ENCODE measurements at regions not wholly inside any gene's neighbourhood (a gene's known extent, or its start where the extent isn't known, plus 50 kb on each side); places are given as distances from the start of the nearest gene placed in this dataset.

GRCh38 chr3:105923140-105923539, 54.3 kb upstream of the CBLB start:
- ChIA-PET POLR2A (no interaction called here), CTCF (no interaction called here)
- Histone ChIP-seq H3K9ac (no peak overlapping the region), H3K79me2 (ENCODE audit: insufficient read depth) (no peaks in the 10 kb centered on the region), H3K4me3 (ENCODE audit: low read depth in 2 of 2, low read length in 1 of 2) (no peak overlapping the region), H3K4me2 (no peak overlapping the region), H3K36me3 (replicated peaks in 1 of 2; ENCODE audit: control insufficient read depth in 1 of 2, insufficient read depth in 2 of 2, low read length in 1 of 2) (peaks cover 0 to 6% of the 10 kb centered on the region in 2 experiments), H3K27ac (ENCODE audit: low read depth in 2 of 2, low read length in 1 of 2) (no peak overlapping the region), H3K4me1 (ENCODE audit: control insufficient read depth in 1 of 2, insufficient read depth in 2 of 2, low read depth in 1 of 2, low read length in 1 of 2) (no peaks in the 10 kb centered on the region), H3K27me3 (ENCODE audit: insufficient read depth) (no peaks in the 10 kb centered on the region), H4K20me1 (ENCODE audit: insufficient read depth) (no peaks in the 10 kb centered on the region), H2AFZ (ENCODE audit: low read depth) (no peak overlapping the region), H3F3A (replicated peaks; ENCODE audit: insufficient read depth) (no peaks in the 10 kb centered on the region), H3K9me2 (no peaks in the 10 kb centered on the region), H3K9me3 (peaks cover 4% of the 10 kb centered on the region; the same call in 1 of the 2 replicates)
- WGBS (ENCODE audit: low lambda C conversion rate): 100% methylated on average over 3 of the region's 3 CpGs
- no peak for DNase-seq
- TF ChIP-seq, protein P1, sequence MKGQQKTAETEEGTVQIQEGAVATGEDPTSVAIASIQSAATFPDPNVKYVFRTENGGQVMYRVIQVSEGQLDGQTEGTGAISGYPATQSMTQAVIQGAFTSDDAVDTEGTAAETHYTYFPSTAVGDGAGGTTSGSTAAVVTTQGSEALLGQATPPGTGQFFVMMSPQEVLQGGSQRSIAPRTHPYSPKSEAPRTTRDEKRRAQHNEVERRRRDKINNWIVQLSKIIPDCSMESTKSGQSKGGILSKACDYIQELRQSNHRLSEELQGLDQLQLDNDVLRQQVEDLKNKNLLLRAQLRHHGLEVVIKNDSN (IDR thresholded peaks at IDR 0.05; ENCODE audit: borderline replicate concordance, low read depth): no peak
- TF ChIP-seq RFX5 (IDR thresholded peaks at IDR 0.05; ENCODE audit: low read length): no peak
- no peak for TF ChIP-seq NRF1 (IDR thresholded peaks at IDR 0.05; ENCODE audit: low read depth, low read length)
- TF ChIP-seq FOSL2 (IDR thresholded peaks at IDR 0.05; ENCODE audit: borderline replicate concordance, low read depth): no peak
- TF ChIP-seq FOXJ3 (CRISPR knock-in tag; IDR thresholded peaks at IDR 0.05): no peak
- no peak for TF ChIP-seq YY1 (IDR thresholded peaks at IDR 0.05; ENCODE audit: low read depth)
- no peak for TF ChIP-seq TCF12 (IDR thresholded peaks at IDR 0.05)
- TF ChIP-seq JUND (IDR thresholded peaks at IDR 0.05): no peak
- no peak for TF ChIP-seq USF2 (IDR thresholded peaks at IDR 0.05; ENCODE audit: borderline replicate concordance, low read depth, low read length)
- TF ChIP-seq EP300 (IDR thresholded peaks at IDR 0.05; ENCODE audit: borderline replicate concordance in 1 of 2, low read depth in 1 of 2, low read length in 1 of 2): no peak
- TF ChIP-seq RCOR1 (IDR thresholded peaks at IDR 0.05; ENCODE audit: low read length): no peak
- no peak for TF ChIP-seq MXI1 (IDR thresholded peaks at IDR 0.05; ENCODE audit: low read depth, low read length)
- no peak for TF ChIP-seq TEAD4 (IDR thresholded peaks at IDR 0.05; ENCODE audit: borderline replicate concordance, insufficient read depth)
- no peak for TF ChIP-seq FOXM1 (IDR thresholded peaks at IDR 0.05; ENCODE audit: low read depth)

- no peaks in the 10 kb centered on the region for H3K79me2 ChIP-seq (ENCODE audit: insufficient read depth)
- no peak overlapping the region for H3K27ac ChIP-seq (ENCODE audit: low read depth in 2 of 2, low read length in 1 of 2)
- H2AFZ ChIP-seq (ENCODE audit: low read depth): no peak overlapping the region
- 100% methylated on average over 1 of the region's 1 CpG for WGBS (ENCODE audit: low lambda C conversion rate)
- no peaks in the 10 kb centered on the region; a peak in 1 of 4 replicates for H3K4me1 ChIP-seq (ENCODE audit: control insufficient read depth in 1 of 2, insufficient read depth in 2 of 2, low read depth in 1 of 2, low read length in 1 of 2)
- CTCF ChIA-PET: no interaction called here
- no peaks in the 10 kb centered on the region for H3K36me3 ChIP-seq (replicated peaks in 1 of 2; ENCODE audit: control insufficient read depth in 1 of 2, insufficient read depth in 2 of 2, low read length in 1 of 2)
- no peaks in the 10 kb centered on the region for H3K9me3 ChIP-seq
- H4K20me1 ChIP-seq (ENCODE audit: insufficient read depth): no peaks in the 10 kb centered on the region
- no peak overlapping the region for H3K4me3 ChIP-seq (ENCODE audit: low read depth in 2 of 2, low read length in 1 of 2)
- H3F3A ChIP-seq (replicated peaks; ENCODE audit: insufficient read depth): no peaks in the 10 kb centered on the region
- POLR2A ChIA-PET: no interaction called here
- H3K27me3 ChIP-seq (ENCODE audit: insufficient read depth): no peaks in the 10 kb centered on the region
- TF ChIP-seq USF2 (IDR thresholded peaks at IDR 0.05; ENCODE audit: borderline replicate concordance, low read depth, low read length) (no peak), TCF12 (IDR thresholded peaks at IDR 0.05) (no peak), JUND (IDR thresholded peaks at IDR 0.05) (no peak), EZH2phosphoT487 (IDR thresholded peaks at IDR 0.05; ENCODE audit: borderline replicate concordance, low read depth) (no peak), EP300 (IDR thresholded peaks at IDR 0.05; ENCODE audit: borderline replicate concordance in 1 of 2, low read depth in 1 of 2, low read length in 1 of 2) (no peak), FOXJ3 (CRISPR knock-in tag; IDR thresholded peaks at IDR 0.05) (no peak), RXRA (IDR thresholded peaks at IDR 0.05; ENCODE audit: borderline replicate concordance, low read depth) (no peak)
- DNase-seq: no peak
- H3K9ac ChIP-seq: no peak overlapping the region
- H3K4me2 ChIP-seq: no peak overlapping the region
- no peaks in the 10 kb centered on the region for H3K9me2 ChIP-seq
These were observed 58.9 kb upstream of the CBLB start for GRCh38 chr3:105927741-105928140.

All from SK-N-SH (cell line).